ENCODE measurements at regions not wholly inside any gene's neighbourhood (a gene's known extent, or its start where the extent isn't known, plus 50 kb on each side); places are given as distances from the start of the nearest gene placed in this dataset.

GRCh38 chr18:43671431-43671830 lies 394.1 kb upstream of the SYT4 start:
- no peak for TF ChIP-seq POLR2AphosphoS5 (IDR thresholded peaks at IDR 0.05; ENCODE audit: borderline replicate concordance, low read depth, low read length)
- no peak for TF ChIP-seq EZH2 (IDR thresholded peaks at IDR 0.05)
- TF ChIP-seq FOXP2 (optimal IDR thresholded peaks at IDR 0.05; ENCODE audit: control extremely low read depth, extremely low read length, insufficient read depth) = no peak

Data from SK-N-MC (cell line).